ENCODE measurements at regions not wholly inside any gene's neighbourhood (a gene's known extent, or its start where the extent isn't known, plus 50 kb on each side); places are given as distances from the start of the nearest gene placed in this dataset.

DNA sequence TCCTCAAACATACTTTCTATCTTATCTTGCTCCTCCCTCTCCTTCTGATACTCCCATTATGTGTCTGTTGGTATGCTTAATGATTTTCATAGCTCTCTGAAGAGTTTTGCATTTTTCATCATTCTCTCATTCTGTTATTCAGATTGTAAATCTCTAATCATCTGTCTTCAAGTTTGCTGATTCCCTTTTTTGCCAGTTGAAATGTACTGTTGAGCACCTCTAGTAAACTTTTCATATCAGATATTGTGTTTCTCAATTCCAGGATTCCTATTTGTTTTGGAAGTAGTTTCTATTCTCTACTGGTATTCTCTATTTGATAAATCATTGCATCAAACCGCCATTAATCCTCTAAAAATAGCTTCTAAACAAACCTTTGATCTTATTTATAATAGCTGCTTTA lies 387.7 kb downstream of the PAX1 start:
- no peaks in the 10 kb centered on the region for H3K27me3 ChIP-seq (ENCODE audit: control insufficient read depth in 2 of 2, insufficient read depth in 2 of 2, low read length in 2 of 2)
- intact Hi-C loops (cut with micrococcal nuclease), result no loop called here
- ATAC-seq (no peak), FAIRE-seq (no peak), DNase-seq (ENCODE audit: extremely low read depth in 1 of 4, low spot score in 3 of 4) (no peak)
- H3K36me3 ChIP-seq (ENCODE audit: control insufficient read depth, insufficient read depth, low read length), result no peaks in the 10 kb centered on the region
- in situ Hi-C loops (cut with MboI), result no loop called here
- no peaks in the 10 kb centered on the region for H3K9me1 ChIP-seq (ENCODE audit: control insufficient read depth, insufficient read depth, low read length)
- H3K4me2 ChIP-seq (ENCODE audit: insufficient read depth, low read length), result no peak overlapping the region
- no peak overlapping the region for H2AFZ ChIP-seq (ENCODE audit: low read depth, low read length)
- TF ChIP-seq ZNF445 (CRISPR knock-in tag; IDR thresholded peaks at IDR 0.05; ENCODE audit: low read depth) (no peak), HDAC8 (tag; IDR thresholded peaks at IDR 0.05) (no peak)
- H3K4me3 ChIP-seq, result no peak overlapping the region
- no TSS peak for BruUV-seq (replicated peaks)
- H4K20me1 ChIP-seq (replicated peaks; ENCODE audit: control insufficient read depth, insufficient read depth, low read length), result no peaks in the 10 kb centered on the region
- WGBS (ENCODE audit: insufficient coverage, low coverage, missing lambda C conversion rate), result 0% methylated on average over 1 of the region's 1 CpG
- H3K27ac ChIP-seq (ENCODE audit: extremely low read depth, low read depth, low read length), result no peak overlapping the region
- no peaks in the 10 kb centered on the region for H3K79me2 ChIP-seq (ENCODE audit: control insufficient read depth, insufficient read depth, low read length)
- H3K9ac ChIP-seq (ENCODE audit: insufficient read depth in 1 of 2, low read depth in 2 of 2, low read length in 2 of 2), result no peak overlapping the region
- ChIA-PET POLR2A (no interaction called here), CTCF (ENCODE audit: low intra/inter-chr PET ratio) (no interaction called here)
- no peaks in the 10 kb centered on the region for H3K4me1 ChIP-seq (replicated peaks in 1 of 2; ENCODE audit: control insufficient read depth in 2 of 2, insufficient read depth in 2 of 2, low read length in 2 of 2)
- no peaks in the 10 kb centered on the region for H3K9me3 ChIP-seq (replicated peaks; ENCODE audit: control insufficient read depth, insufficient read depth, low read depth, low read length)

DNA sequence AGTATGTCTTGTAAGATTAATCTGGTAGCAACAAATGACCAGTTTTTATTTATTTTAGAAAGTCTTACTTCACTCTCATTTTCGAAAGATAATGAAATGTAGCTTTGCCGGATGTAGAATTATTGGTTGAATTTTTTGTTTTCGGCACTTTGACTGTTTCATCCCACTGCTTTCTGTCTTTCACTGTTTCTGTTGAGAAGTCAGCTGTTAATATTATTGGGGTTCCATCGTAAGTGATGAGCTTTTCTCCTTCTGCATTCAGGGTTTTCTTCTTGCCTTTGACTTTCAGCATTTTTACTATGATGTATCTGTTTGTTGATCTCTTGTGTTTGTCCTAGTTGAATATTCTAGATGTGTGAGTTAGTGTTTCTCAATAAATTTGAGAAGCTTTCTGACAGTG lies 383.4 kb downstream of the PAX1 start:
- 0% methylated on average over 4 of the region's 4 CpGs for WGBS (ENCODE audit: insufficient coverage, low coverage, missing lambda C conversion rate)
- H3K27ac ChIP-seq (ENCODE audit: extremely low read depth, low read depth, low read length), result no peak overlapping the region
- no peak overlapping the region for H3K9ac ChIP-seq (ENCODE audit: insufficient read depth in 1 of 2, low read depth in 2 of 2, low read length in 2 of 2)
- H3K9me1 ChIP-seq (ENCODE audit: control insufficient read depth, insufficient read depth, low read length), result no peaks in the 10 kb centered on the region
- no TSS peak for BruUV-seq (replicated peaks)
- no peaks in the 10 kb centered on the region for H4K20me1 ChIP-seq (replicated peaks; ENCODE audit: control insufficient read depth, insufficient read depth, low read length)
- no peak for FAIRE-seq
- H3K79me2 ChIP-seq (ENCODE audit: control insufficient read depth, insufficient read depth, low read length), result no peaks in the 10 kb centered on the region
- POLR2A ChIA-PET, result no interaction called here
- H3K4me2 ChIP-seq (ENCODE audit: insufficient read depth, low read length), result no peak overlapping the region
- H3K4me1 ChIP-seq (replicated peaks in 1 of 2; ENCODE audit: control insufficient read depth in 2 of 2, insufficient read depth in 2 of 2, low read length in 2 of 2), result no peaks in the 10 kb centered on the region
- TF ChIP-seq, protein P1, sequence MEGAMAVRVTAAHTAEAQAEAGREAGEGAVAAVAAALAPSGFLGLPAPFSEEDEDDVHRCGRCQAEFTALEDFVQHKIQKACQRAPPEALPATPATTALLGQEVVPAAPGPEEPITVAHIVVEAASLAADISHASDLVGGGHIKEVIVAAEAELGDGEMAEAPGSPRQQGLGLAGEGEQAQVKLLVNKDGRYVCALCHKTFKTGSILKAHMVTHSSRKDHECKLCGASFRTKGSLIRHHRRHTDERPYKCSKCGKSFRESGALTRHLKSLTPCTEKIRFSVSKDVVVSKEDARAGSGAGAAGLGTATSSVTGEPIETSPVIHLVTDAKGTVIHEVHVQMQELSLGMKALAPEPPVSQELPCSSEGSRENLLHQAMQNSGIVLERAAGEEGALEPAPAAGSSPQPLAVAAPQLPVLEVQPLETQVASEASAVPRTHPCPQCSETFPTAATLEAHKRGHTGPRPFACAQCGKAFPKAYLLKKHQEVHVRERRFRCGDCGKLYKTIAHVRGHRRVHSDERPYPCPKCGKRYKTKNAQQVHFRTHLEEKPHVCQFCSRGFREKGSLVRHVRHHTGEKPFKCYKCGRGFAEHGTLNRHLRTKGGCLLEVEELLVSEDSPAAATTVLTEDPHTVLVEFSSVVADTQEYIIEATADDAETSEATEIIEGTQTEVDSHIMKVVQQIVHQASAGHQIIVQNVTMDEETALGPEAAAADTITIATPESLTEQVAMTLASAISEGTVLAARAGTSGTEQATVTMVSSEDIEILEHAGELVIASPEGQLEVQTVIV (CRISPR knock-in tag; IDR thresholded peaks at IDR 0.05; ENCODE audit: borderline replicate concordance), result no peak
- TF ChIP-seq SOX6 (IDR thresholded peaks at IDR 0.05) (no peak), RFX1 (IDR thresholded peaks at IDR 0.05) (no peak), ILK (tag; IDR thresholded peaks at IDR 0.05; ENCODE audit: borderline replicate concordance, low read depth) (no peak), GABPB2 (CRISPR knock-in tag; conservative IDR thresholded peaks at IDR 0.05) (no peak), ZNF263 (CRISPR knock-in tag; IDR thresholded peaks at IDR 0.05; ENCODE audit: borderline replicate concordance) (no peak), SRF (CRISPR knock-in tag; IDR thresholded peaks at IDR 0.05) (no peak), BRCA1 (IDR thresholded peaks at IDR 0.05) (no peak), BRCA1 (CRISPR knock-in tag; IDR thresholded peaks at IDR 0.05) (no peak)
- TF ChIP-seq, protein P2, sequence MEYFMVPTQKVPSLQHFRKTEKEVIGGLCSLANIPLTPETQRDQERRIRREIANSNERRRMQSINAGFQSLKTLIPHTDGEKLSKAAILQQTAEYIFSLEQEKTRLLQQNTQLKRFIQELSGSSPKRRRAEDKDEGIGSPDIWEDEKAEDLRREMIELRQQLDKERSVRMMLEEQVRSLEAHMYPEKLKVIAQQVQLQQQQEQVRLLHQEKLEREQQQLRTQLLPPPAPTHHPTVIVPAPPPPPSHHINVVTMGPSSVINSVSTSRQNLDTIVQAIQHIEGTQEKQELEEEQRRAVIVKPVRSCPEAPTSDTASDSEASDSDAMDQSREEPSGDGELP (CRISPR knock-in tag; IDR thresholded peaks at IDR 0.05; ENCODE audit: borderline replicate concordance), result no peak
- no peak overlapping the region for H2AFZ ChIP-seq (ENCODE audit: low read depth, low read length)
- H3K4me3 ChIP-seq, result no peak overlapping the region
- ATAC-seq, result no peak
- in situ Hi-C loops (cut with MboI) (no loop called here), intact Hi-C loops (cut with micrococcal nuclease) (no loop called here)
- no peaks in the 10 kb centered on the region for H3K27me3 ChIP-seq (ENCODE audit: control insufficient read depth in 2 of 2, insufficient read depth in 2 of 2, low read length in 2 of 2)
- no peaks in the 10 kb centered on the region for H3K9me3 ChIP-seq (replicated peaks; ENCODE audit: control insufficient read depth, insufficient read depth, low read depth, low read length)
- DNase-seq (ENCODE audit: extremely low read depth in 1 of 4, low spot score in 3 of 4), result no peak
- no peaks in the 10 kb centered on the region for H3K36me3 ChIP-seq (ENCODE audit: control insufficient read depth, insufficient read depth, low read length)
- CTCF ChIA-PET (ENCODE audit: low intra/inter-chr PET ratio), result interaction anchor here (0.5 kb wide), 1 partner anchor 9 kb away, joined by 4 read pairs; no protein-coding TSS in a partner anchor

All from K562 (cell line).